A673 (cell line): ENCODE measurements at regions not wholly inside any gene's neighbourhood (a gene's known extent, or its start where the extent isn't known, plus 50 kb on each side); places are given as distances from the start of the nearest gene placed in this dataset.

Experiments used
- BruUV-seq: library from RNA; stranded (reverse); fragments of 400-500 nt; replicated peaks from 2 replicates; lab custom pipeline; 2021; lab: Mats Ljungman, UMichigan
- CTCF ChIA-PET: fragments of 300-600 bp; sonication (Branson Sonifier 250); formaldehyde crosslinking; loops from one replicate; lab custom pipeline; 2022; ENCODE audit warnings: antibody characterized with exemption; lab: Charles Lee
- POLR2A ChIA-PET: fragments of 300-600 bp; sonication (Branson Sonifier 250); formaldehyde crosslinking; loops from one replicate; lab custom pipeline; 2022; ENCODE audit warnings: antibody characterized with exemption; ENCODE audit not compliant: low non-redundant PET; lab: Charles Lee
- DNase-seq: peaks from one replicate; pipeline ENCODE4 v3.0.0-alpha.2; 2015; ENCODE audit warnings: low spot score
- H3K27ac ChIP-seq: fragments of 200-600 bp; sonication (generic); 2 replicates; pipeline ENCODE4 v1.5.1; 2016; ENCODE audit warnings: mixed run types, low read depth, mild to moderate bottlenecking, mixed read lengths, antibody characterized with exemption, low read length; ENCODE audit not compliant: poor library complexity, severe bottlenecking
- H3K27me3 ChIP-seq: fragments of 200-600 bp; sonication (generic); replicated peaks from 2 replicates; pipeline ENCODE4 v1.6.1; 2017; ENCODE audit warnings: mixed run types, low read depth, mild to moderate bottlenecking, mixed read lengths, antibody characterized with exemption, low read length; ENCODE audit not compliant: insufficient read depth, poor library complexity
- H3K36me3 ChIP-seq: fragments of 200-600 bp; sonication (generic); 2 replicates; pipeline ENCODE4 v1.6.1; 2016; ENCODE audit warnings: mixed run types, mild to moderate bottlenecking, mixed read lengths, antibody characterized with exemption, low read length; ENCODE audit not compliant: insufficient read depth, poor library complexity, severe bottlenecking
- H3K4me1 ChIP-seq: fragments of 200-600 bp; sonication (generic); 2 replicates; pipeline ENCODE4 v1.6.1; 2017; ENCODE audit warnings: mixed run types, mild to moderate bottlenecking, mixed read lengths, antibody characterized with exemption, low read length; ENCODE audit not compliant: insufficient read depth, poor library complexity, severe bottlenecking
- H3K4me3 ChIP-seq: fragments of 200-600 bp; sonication (generic); 2 replicates; pipeline ENCODE4 v1.5.1; 2016; ENCODE audit warnings: low read depth, mixed run types, mild to moderate bottlenecking, mixed read lengths, low read length; ENCODE audit not compliant: poor library complexity, severe bottlenecking
- H3K9me3 ChIP-seq: fragments of 200-600 bp; sonication (generic); 2 replicates; pipeline ENCODE4 v1.6.1; 2016; ENCODE audit warnings: mixed run types, low read depth, mild to moderate bottlenecking, mixed read lengths, antibody characterized with exemption, low read length; ENCODE audit not compliant: poor library complexity, severe bottlenecking
- EZH2 ChIP-seq: fragments of 200-600 bp; sonication (generic); IDR thresholded peaks from 2 replicates; pipeline ENCODE4 v1.6.1; 2017; ENCODE audit warnings: borderline replicate concordance, low read depth, mild to moderate bottlenecking, mixed read lengths, antibody characterized with exemption, low read length; ENCODE audit not compliant: poor library complexity, severe bottlenecking
- intact Hi-C: fragments of 100-400 bp; cut with micrococcal nuclease; formaldehyde crosslinking; loops from one replicate; pipeline ENCODE4 v1.10.0; 2022; ENCODE audit not compliant: unreplicated experiment
- TF ChIP-seq, protein P1 (sequence below): fragments of 300-800, 200-600 bp; sonication (generic); conservative IDR thresholded peaks from 2 replicates; pipeline ENCODE4 v1.5.1; 2017; ENCODE audit warnings: low read depth, mild to moderate bottlenecking, antibody characterized with exemption, low read length, moderate library complexity, mixed read lengths

DNA sequence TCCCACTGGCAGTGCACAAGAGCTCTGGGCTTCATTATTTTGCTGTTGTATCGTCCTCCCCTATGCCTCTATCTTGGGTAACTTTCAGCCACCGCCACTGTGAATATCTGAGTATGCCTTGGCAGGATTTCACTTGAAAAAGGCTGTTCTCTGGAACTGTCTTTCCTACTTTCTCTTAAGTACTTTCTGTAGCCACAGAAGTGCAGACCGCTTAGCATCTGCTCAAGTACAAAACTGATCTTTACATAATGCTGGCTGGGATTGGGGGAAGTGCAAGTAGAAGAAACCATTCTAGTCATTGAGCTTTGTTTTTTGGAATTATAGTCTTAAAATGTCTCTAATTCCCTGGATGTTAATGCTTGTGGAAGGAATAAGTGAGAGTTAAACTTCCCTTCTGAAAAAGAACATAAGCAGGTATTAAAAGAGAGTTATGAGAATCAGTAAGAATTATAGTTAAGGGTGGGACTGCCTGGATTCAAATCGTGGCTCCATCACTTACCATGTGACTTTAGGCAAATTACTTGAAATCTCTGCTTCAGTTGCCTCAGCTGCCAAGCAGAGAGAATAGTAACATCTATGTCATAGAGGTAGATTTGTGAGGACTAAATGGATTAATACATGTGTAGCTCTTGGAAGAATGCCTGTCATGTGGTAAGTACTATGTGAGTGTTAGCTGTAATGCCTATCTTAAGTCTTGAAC is 77.5 kb downstream of the MID1IP1 start:
- POLR2A ChIA-PET: no interaction called here
- BruUV-seq: no TSS peak
- CTCF ChIA-PET: no interaction called here

DNA sequence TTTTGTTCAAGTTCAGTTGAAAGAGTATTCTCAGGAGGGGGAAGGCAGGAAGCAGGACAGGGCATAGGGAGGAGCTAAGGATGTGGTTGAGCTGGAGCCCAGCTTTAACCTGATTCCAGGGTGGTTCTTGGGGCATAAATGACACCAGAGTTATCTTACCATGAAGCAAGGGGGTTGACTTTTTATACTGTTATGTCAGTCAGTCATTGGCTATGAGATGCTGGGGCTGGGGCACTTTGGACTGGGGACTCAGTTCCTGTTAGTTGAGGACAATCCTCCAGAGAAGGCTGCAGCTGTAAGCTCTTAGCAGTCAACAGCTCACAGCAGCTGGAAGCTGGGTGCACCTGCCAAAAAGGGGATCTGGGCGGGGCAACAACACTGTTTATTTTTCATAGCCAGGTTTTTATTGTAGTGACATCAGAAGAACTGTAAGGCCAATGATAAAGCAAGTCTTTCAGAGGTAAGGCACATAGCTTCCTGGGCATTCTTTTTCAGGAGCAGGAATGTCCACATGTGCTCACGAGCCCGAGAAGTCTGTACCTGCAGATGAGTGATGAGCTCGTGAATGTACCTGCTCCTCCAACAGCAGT is 78.5 kb downstream of the MID1IP1 start:
- no TSS peak for BruUV-seq
- intact Hi-C loops: no loop called here

More for the DNA sequence above, 77.5 kb downstream of the MID1IP1 start:
- Histone ChIP-seq H3K27me3 (no peaks in the 10 kb centered on the region), H3K27ac (no peak overlapping the region), H3K4me3 (no peak overlapping the region), H3K4me1 (no peaks in the 10 kb centered on the region), H3K36me3 (no peaks in the 10 kb centered on the region), H3K9me3 (no peaks in the 10 kb centered on the region)
- intact Hi-C loops: no loop called here
- no peak for DNase-seq
- TF ChIP-seq, protein P1, sequence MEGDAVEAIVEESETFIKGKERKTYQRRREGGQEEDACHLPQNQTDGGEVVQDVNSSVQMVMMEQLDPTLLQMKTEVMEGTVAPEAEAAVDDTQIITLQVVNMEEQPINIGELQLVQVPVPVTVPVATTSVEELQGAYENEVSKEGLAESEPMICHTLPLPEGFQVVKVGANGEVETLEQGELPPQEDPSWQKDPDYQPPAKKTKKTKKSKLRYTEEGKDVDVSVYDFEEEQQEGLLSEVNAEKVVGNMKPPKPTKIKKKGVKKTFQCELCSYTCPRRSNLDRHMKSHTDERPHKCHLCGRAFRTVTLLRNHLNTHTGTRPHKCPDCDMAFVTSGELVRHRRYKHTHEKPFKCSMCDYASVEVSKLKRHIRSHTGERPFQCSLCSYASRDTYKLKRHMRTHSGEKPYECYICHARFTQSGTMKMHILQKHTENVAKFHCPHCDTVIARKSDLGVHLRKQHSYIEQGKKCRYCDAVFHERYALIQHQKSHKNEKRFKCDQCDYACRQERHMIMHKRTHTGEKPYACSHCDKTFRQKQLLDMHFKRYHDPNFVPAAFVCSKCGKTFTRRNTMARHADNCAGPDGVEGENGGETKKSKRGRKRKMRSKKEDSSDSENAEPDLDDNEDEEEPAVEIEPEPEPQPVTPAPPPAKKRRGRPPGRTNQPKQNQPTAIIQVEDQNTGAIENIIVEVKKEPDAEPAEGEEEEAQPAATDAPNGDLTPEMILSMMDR: no peak
- no peak for TF ChIP-seq EZH2

DNA sequence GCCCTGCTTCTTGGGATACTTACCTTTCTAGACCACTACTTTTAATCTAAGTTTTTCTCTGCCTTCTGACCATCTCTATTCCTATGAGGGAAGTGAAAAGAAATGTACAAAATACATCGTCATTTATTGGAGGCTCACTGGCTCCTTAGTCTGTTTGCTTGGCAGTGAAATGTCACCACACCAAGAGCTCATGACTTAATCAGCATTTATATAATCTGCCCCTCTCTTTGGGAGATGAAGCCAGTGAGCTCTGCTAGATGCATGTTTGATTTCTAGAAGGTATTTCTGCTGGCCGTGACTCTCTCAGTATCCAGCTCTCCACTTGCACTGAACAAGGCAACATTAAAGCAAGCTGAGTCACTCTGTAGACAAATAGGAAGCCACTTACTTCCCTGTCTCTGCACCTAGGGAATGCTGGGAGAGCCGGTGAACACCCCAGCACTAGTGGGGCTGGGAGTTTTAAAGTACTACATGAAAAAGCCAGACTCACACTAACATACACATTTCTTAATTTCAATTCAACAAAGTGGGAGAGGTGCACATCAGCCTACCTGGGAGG is 79.1 kb downstream of the MID1IP1 start:
- no peak overlapping the region for H3K27ac ChIP-seq
- no peaks in the 10 kb centered on the region for H3K36me3 ChIP-seq
- no peaks in the 10 kb centered on the region for H3K27me3 ChIP-seq
- CTCF ChIA-PET: interaction anchor here (0.6 kb wide), 1 partner anchor 17 kb away, joined by 4 read pairs; no protein-coding TSS in a partner anchor
- BruUV-seq: no TSS peak
- H3K4me1 ChIP-seq: no peaks in the 10 kb centered on the region
- no peak for TF ChIP-seq EZH2
- TF ChIP-seq, protein P1: no peak
- POLR2A ChIA-PET: no interaction called here
- DNase-seq: no peak
- no peaks in the 10 kb centered on the region for H3K9me3 ChIP-seq
- H3K4me3 ChIP-seq: no peak overlapping the region
- intact Hi-C loops: no loop called here

More for the DNA sequence above, 78.5 kb downstream of the MID1IP1 start:
- Histone ChIP-seq H3K27me3 (no peaks in the 10 kb centered on the region), H3K9me3 (no peaks in the 10 kb centered on the region), H3K36me3 (no peaks in the 10 kb centered on the region), H3K4me3 (no peak overlapping the region), H3K27ac (no peak overlapping the region), H3K4me1 (no peaks in the 10 kb centered on the region)
- no peak for TF ChIP-seq EZH2
- TF ChIP-seq, protein P1: no peak
- DNase-seq: no peak
- POLR2A ChIA-PET: no interaction called here
- CTCF ChIA-PET: no interaction called here
